ENCODE measurements at regions not wholly inside any gene's neighbourhood (a gene's known extent, or its start where the extent isn't known, plus 50 kb on each side); places are given as distances from the start of the nearest gene placed in this dataset.

GRCh38 chr4:141571362-141571761 is 65.0 kb upstream of the IL15 start:
- Histone ChIP-seq H3K27me3 (ENCODE audit: insufficient read depth, low read depth) (no peaks in the 10 kb centered on the region), H3K4me3 (IDR thresholded peaks at IDR 0.05; ENCODE audit: insufficient read depth, low read depth, low read length) (no peak overlapping the region), H3K36me3 (ENCODE audit: insufficient read depth) (no peaks in the 10 kb centered on the region), H3K4me2 (no peak overlapping the region), H3K4me1 (ENCODE audit: low read depth, poor library complexity, severe bottlenecking) (no peaks in the 10 kb centered on the region), H3K27ac (no peak overlapping the region), H4K20me1 (ENCODE audit: insufficient read depth) (no peaks in the 10 kb centered on the region), H3K79me2 (ENCODE audit: insufficient read depth, low read depth) (no peaks in the 10 kb centered on the region), H3K9ac (no peak overlapping the region), H2AFZ (ENCODE audit: low read depth) (no peak overlapping the region)
- TF ChIP-seq CTCF (conservative IDR thresholded peaks at IDR 0.05; ENCODE audit: low read depth, low read length) = no peak

- no peak overlapping the region for H3K27ac ChIP-seq
Observed at GRCh38 chr4:141571793-141572192, 64.6 kb upstream of the IL15 start.

GRCh38 chr4:141573678-141574077 is 62.7 kb upstream of the IL15 start:
- Histone ChIP-seq H3K79me2 (ENCODE audit: insufficient read depth, low read depth) (no peaks in the 10 kb centered on the region), H3K4me3 (IDR thresholded peaks at IDR 0.05; ENCODE audit: insufficient read depth, low read depth, low read length) (no peak overlapping the region), H4K20me1 (ENCODE audit: insufficient read depth) (no peaks in the 10 kb centered on the region), H3K4me1 (ENCODE audit: low read depth, poor library complexity, severe bottlenecking) (no peaks in the 10 kb centered on the region), H3K36me3 (ENCODE audit: insufficient read depth) (no peaks in the 10 kb centered on the region), H3K4me2 (no peak overlapping the region), H2AFZ (ENCODE audit: low read depth) (no peak overlapping the region), H3K27me3 (ENCODE audit: insufficient read depth, low read depth) (no peaks in the 10 kb centered on the region), H3K9ac (no peak overlapping the region), H3K27ac (no peak overlapping the region)
- no peak for TF ChIP-seq CTCF (conservative IDR thresholded peaks at IDR 0.05; ENCODE audit: low read depth, low read length)

More at GRCh38 chr4:141571793-141572192, 64.6 kb upstream of the IL15 start:
- Histone ChIP-seq H3K36me3 (ENCODE audit: insufficient read depth) (no peaks in the 10 kb centered on the region), H3K9ac (no peak overlapping the region), H3K4me1 (ENCODE audit: low read depth, poor library complexity, severe bottlenecking) (no peaks in the 10 kb centered on the region), H3K27me3 (ENCODE audit: insufficient read depth, low read depth) (no peaks in the 10 kb centered on the region), H2AFZ (ENCODE audit: low read depth) (no peak overlapping the region), H3K4me2 (no peak overlapping the region), H3K79me2 (ENCODE audit: insufficient read depth, low read depth) (no peaks in the 10 kb centered on the region), H4K20me1 (ENCODE audit: insufficient read depth) (no peaks in the 10 kb centered on the region), H3K4me3 (IDR thresholded peaks at IDR 0.05; ENCODE audit: insufficient read depth, low read depth, low read length) (no peak overlapping the region)
- no peak for TF ChIP-seq CTCF (conservative IDR thresholded peaks at IDR 0.05; ENCODE audit: low read depth, low read length)

- Histone ChIP-seq H3K79me2 (ENCODE audit: insufficient read depth, low read depth) (no peaks in the 10 kb centered on the region), H3K4me2 (no peak overlapping the region), H3K27me3 (ENCODE audit: insufficient read depth, low read depth) (no peaks in the 10 kb centered on the region), H3K4me1 (ENCODE audit: low read depth, poor library complexity, severe bottlenecking) (no peaks in the 10 kb centered on the region), H3K36me3 (ENCODE audit: insufficient read depth) (no peaks in the 10 kb centered on the region), H3K9ac (no peak overlapping the region), H3K27ac (no peak overlapping the region), H3K4me3 (IDR thresholded peaks at IDR 0.05; ENCODE audit: insufficient read depth, low read depth, low read length) (no peak overlapping the region), H2AFZ (ENCODE audit: low read depth) (no peak overlapping the region), H4K20me1 (ENCODE audit: insufficient read depth) (no peaks in the 10 kb centered on the region)
- TF ChIP-seq CTCF (conservative IDR thresholded peaks at IDR 0.05; ENCODE audit: low read depth, low read length) = no peak
Observed at GRCh38 chr4:141575884-141576283, 60.5 kb upstream of the IL15 start.

Data from KMS-11 (cell line).